ENCODE measurements at regions not wholly inside any gene's neighbourhood (a gene's known extent, or its start where the extent isn't known, plus 50 kb on each side); places are given as distances from the start of the nearest gene placed in this dataset.

DNA sequence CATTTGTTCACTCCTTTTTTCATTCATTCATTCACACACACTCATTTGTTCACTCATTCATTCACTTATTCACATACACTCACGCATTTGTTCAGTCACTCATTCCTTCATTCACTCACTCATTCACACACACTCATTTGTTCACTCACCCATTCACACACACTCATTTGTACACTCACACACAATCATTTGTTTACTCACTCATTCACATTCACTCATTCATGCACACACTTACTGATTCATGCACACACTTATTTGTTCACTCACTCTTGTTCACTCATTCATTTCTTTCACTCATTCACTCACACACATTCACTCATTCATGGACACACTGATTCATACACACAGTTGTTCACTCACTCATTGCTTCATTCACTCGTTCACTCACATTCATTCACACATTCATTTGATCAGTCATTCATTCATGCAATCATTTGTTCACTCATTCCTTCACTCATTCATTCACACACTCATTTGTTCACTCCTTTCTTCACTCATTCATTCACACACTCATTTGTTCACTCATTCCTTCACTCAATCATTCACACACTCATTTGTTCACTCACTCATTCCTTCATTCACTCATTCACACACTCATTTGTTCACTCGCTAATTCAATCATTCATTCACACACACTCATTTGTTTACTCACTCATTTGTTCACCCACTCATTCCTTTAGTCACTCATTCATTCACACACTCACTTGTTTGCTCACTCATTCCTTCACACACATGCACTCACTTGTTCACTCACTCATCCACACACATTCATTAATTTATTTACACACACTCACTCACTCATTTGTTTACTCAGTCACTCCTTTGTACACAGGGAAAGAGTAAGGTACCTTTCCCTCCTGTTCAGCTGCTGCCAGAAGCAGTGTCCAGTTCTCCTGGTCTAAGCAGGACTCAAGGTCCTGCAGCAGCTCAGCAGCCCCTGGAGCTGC, 50.7 kb upstream of the BHLHE23 start:
- Histone ChIP-seq H3K79me2 (ENCODE audit: insufficient read depth, low read length) (no peaks in the 10 kb centered on the region), H3F3A (ENCODE audit: insufficient read depth) (no peaks in the 10 kb centered on the region), H2AFZ (ENCODE audit: low read depth, low read length, severe bottlenecking) (no peak overlapping the region), H3K4me2 (ENCODE audit: low read depth, low read length, poor library complexity, severe bottlenecking) (no peak overlapping the region), H4K20me1 (ENCODE audit: low read depth, low read length) (no peaks in the 10 kb centered on the region), H3K27ac (ENCODE audit: low read depth, low read length) (no peak overlapping the region), H3K27me3 (ENCODE audit: low read length) (no peaks in the 10 kb centered on the region), H3K9me2 (replicated peaks; ENCODE audit: insufficient read depth, low read length) (no peaks in the 10 kb centered on the region), H3K9me3 (ENCODE audit: insufficient read depth, low read length) (no peaks in the 10 kb centered on the region; the same call in 1 of the 2 replicates), H3K36me3 (ENCODE audit: low read length) (no peaks in the 10 kb centered on the region), H3K4me3 (ENCODE audit: insufficient read depth, low read length, poor library complexity, severe bottlenecking) (no peak overlapping the region), H3K9ac (ENCODE audit: low read length) (no peak overlapping the region)
- TF ChIP-seq, protein P1, sequence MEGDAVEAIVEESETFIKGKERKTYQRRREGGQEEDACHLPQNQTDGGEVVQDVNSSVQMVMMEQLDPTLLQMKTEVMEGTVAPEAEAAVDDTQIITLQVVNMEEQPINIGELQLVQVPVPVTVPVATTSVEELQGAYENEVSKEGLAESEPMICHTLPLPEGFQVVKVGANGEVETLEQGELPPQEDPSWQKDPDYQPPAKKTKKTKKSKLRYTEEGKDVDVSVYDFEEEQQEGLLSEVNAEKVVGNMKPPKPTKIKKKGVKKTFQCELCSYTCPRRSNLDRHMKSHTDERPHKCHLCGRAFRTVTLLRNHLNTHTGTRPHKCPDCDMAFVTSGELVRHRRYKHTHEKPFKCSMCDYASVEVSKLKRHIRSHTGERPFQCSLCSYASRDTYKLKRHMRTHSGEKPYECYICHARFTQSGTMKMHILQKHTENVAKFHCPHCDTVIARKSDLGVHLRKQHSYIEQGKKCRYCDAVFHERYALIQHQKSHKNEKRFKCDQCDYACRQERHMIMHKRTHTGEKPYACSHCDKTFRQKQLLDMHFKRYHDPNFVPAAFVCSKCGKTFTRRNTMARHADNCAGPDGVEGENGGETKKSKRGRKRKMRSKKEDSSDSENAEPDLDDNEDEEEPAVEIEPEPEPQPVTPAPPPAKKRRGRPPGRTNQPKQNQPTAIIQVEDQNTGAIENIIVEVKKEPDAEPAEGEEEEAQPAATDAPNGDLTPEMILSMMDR (IDR thresholded peaks at IDR 0.05; ENCODE audit: insufficient read depth, low read length, poor library complexity, severe bottlenecking): no peak
- TF ChIP-seq EZH2phosphoT487 (conservative IDR thresholded peaks at IDR 0.05; ENCODE audit: low read length): no peak

DNA sequence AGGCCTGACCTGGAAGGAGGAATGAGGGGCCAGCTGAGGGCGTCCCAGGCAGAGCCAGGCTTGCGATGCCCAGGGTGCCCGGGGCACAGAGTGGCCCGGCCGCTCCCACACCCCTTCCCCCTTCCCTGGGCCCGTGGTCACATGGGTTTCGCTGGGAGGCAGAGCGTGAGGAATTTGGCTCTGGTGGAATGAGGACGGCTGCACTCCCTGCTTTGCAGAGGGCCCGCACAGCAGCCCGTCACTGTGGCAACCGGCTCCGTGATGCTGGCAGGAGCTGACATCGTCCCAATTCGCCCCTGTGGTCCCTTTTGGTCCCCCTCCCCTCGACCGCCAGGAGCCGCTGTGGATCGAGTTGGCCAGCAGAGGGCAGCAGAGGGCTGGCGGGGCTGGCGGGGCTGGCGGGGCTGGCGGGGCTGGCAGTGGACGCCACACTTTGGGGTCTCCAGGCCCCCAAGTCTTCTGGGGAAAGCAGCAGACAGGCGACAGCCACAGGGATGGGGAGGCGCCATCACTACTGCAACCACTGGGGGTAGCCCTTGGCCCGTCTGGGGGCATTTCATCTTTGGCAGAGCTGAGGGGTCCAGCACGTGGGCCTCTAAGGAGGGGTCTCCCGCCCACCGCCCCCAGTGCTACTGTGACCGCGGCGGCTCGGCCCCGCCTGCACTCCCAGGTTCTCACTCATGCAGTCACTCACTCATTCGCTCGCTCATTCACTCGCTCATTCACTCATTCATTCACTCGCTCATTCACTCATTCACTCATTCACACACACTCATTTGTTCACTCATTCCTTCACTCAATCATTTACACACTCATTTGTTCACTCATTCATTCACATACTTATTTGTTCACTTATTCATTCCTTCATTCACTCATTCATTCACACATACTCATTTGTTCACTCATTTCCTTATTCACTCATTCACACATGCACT, 49.7 kb upstream of the BHLHE23 start:
- no peaks in the 10 kb centered on the region; the same call in 1 of the 2 replicates for H3K9me3 ChIP-seq (ENCODE audit: insufficient read depth, low read length)
- H3K36me3 ChIP-seq (ENCODE audit: low read length): no peaks in the 10 kb centered on the region
- H3K27ac ChIP-seq (ENCODE audit: low read depth, low read length): no peak overlapping the region
- no peaks in the 10 kb centered on the region for H4K20me1 ChIP-seq (ENCODE audit: low read depth, low read length)
- no peak overlapping the region for H2AFZ ChIP-seq (ENCODE audit: low read depth, low read length, severe bottlenecking)
- no peaks in the 10 kb centered on the region for H3K79me2 ChIP-seq (ENCODE audit: insufficient read depth, low read length)
- no peak overlapping the region for H3K9ac ChIP-seq (ENCODE audit: low read length)
- no peak overlapping the region for H3K4me3 ChIP-seq (ENCODE audit: insufficient read depth, low read length, poor library complexity, severe bottlenecking)
- H3K27me3 ChIP-seq (ENCODE audit: low read length): no peaks in the 10 kb centered on the region
- no peak overlapping the region for H3K4me2 ChIP-seq (ENCODE audit: low read depth, low read length, poor library complexity, severe bottlenecking)
- TF ChIP-seq EZH2phosphoT487 (conservative IDR thresholded peaks at IDR 0.05; ENCODE audit: low read length): no peak
- TF ChIP-seq, protein P1 (IDR thresholded peaks at IDR 0.05; ENCODE audit: insufficient read depth, low read length, poor library complexity, severe bottlenecking): peak; percentile 90
- H3K9me2 ChIP-seq (replicated peaks; ENCODE audit: insufficient read depth, low read length): no peaks in the 10 kb centered on the region
- H3F3A ChIP-seq (ENCODE audit: insufficient read depth): no peaks in the 10 kb centered on the region
